Kidney epithelial cell (primary cell): ENCODE measurements at regions not wholly inside any gene's neighbourhood (a gene's known extent, or its start where the extent isn't known, plus 50 kb on each side); places are given as distances from the start of the nearest gene placed in this dataset.

Experiments
- DNase-seq: peaks from one replicate; pipeline ENCODE4 v3.0.0-alpha.2; 2010; ENCODE audit warnings: low read depth
- H3K27me3 ChIP-seq: 2 replicates; pipeline ENCODE4 v1.6.0; 2011; ENCODE audit warnings: low read length; ENCODE audit not compliant: control insufficient read depth, insufficient read depth
- H3K36me3 ChIP-seq: 2 replicates; pipeline ENCODE4 v1.5.1; 2011; ENCODE audit warnings: low read length; ENCODE audit not compliant: control insufficient read depth, insufficient read depth
- H3K4me3 ChIP-seq: 2 replicates; pipeline ENCODE4 v1.5.1; 2011; ENCODE audit warnings: low read depth, mild to moderate bottlenecking, control low read depth, low read length
- CTCF ChIP-seq: IDR thresholded peaks from 2 replicates; pipeline ENCODE4 v1.5.1; 2011; ENCODE audit warnings: mild to moderate bottlenecking, moderate library complexity, low read length, control low read depth, inconsistent platforms; ENCODE audit not compliant: insufficient read depth, poor library complexity, severe bottlenecking

- no peak overlapping the region for H3K4me3 ChIP-seq
- H3K27me3 ChIP-seq: no peaks in the 10 kb centered on the region
- H3K36me3 ChIP-seq: no peaks in the 10 kb centered on the region
- no peak for DNase-seq
- TF ChIP-seq CTCF: no peak
These were observed 162.7 kb downstream of the DRD1 start for GRCh38 chr5:175281257-175281656.

- TF ChIP-seq CTCF: no peak
- Histone ChIP-seq H3K27me3 (no peaks in the 10 kb centered on the region), H3K4me3 (no peak overlapping the region), H3K36me3 (no peaks in the 10 kb centered on the region)
- no peak for DNase-seq
These were observed 164.5 kb downstream of the DRD1 start for GRCh38 chr5:175279506-175279905.

GRCh38 chr5:175275748-175276147 lies 168.2 kb downstream of the DRD1 start:
- no peak for DNase-seq
- no peak for TF ChIP-seq CTCF
- H3K36me3 ChIP-seq: no peaks in the 10 kb centered on the region
- H3K4me3 ChIP-seq: no peak overlapping the region
- H3K27me3 ChIP-seq: no peaks in the 10 kb centered on the region

- Histone ChIP-seq H3K4me3 (no peak overlapping the region), H3K27me3 (no peaks in the 10 kb centered on the region), H3K36me3 (no peaks in the 10 kb centered on the region)
- no peak for TF ChIP-seq CTCF
- DNase-seq: no peak
These were observed 168.9 kb downstream of the DRD1 start for GRCh38 chr5:175275097-175275496.

- no peak for TF ChIP-seq CTCF
- H3K27me3 ChIP-seq: no peaks in the 10 kb centered on the region
- no peaks in the 10 kb centered on the region for H3K36me3 ChIP-seq
- DNase-seq: no peak
- no peak overlapping the region for H3K4me3 ChIP-seq
These were observed 169.8 kb downstream of the DRD1 start for GRCh38 chr5:175274171-175274570.

- no peak overlapping the region for H3K4me3 ChIP-seq
- DNase-seq: no peak
- TF ChIP-seq CTCF: no peak
These were observed 179.6 kb downstream of the DRD1 start for GRCh38 chr5:175264406-175264805.

More at GRCh38 chr5:175264406-175264805, 179.6 kb downstream of the DRD1 start:
- Histone ChIP-seq H3K27me3 (no peaks in the 10 kb centered on the region), H3K36me3 (no peaks in the 10 kb centered on the region)
